ENCODE measurements at regions not wholly inside any gene's neighbourhood (a gene's known extent, or its start where the extent isn't known, plus 50 kb on each side); places are given as distances from the start of the nearest gene placed in this dataset.
"Not testable (repeated sequence)": the region's sequence is repeated elsewhere in the genome, so short reads cannot be mapped to it uniquely, and the experiment has no call there.

- intact Hi-C loops (cut with micrococcal nuclease), result no loop called here
- POLR2A ChIA-PET, result no interaction called here
- Mint-ChIP-seq H3K4me3 (no peak overlapping the region), H3K27ac (no peak overlapping the region), H3K4me1 (ENCODE audit: low read depth) (no peaks in the 10 kb centered on the region), H3K36me3 (ENCODE audit: low read depth) (no peaks in the 10 kb centered on the region), H3K9me3 (peaks cover 2% of the 10 kb centered on the region), H3K27me3 (no peaks in the 10 kb centered on the region)
- ATAC-seq, result no peak
- no peak for DNase-seq
- CTCF ChIA-PET, result no interaction called here
- TF ChIP-seq, protein P1, sequence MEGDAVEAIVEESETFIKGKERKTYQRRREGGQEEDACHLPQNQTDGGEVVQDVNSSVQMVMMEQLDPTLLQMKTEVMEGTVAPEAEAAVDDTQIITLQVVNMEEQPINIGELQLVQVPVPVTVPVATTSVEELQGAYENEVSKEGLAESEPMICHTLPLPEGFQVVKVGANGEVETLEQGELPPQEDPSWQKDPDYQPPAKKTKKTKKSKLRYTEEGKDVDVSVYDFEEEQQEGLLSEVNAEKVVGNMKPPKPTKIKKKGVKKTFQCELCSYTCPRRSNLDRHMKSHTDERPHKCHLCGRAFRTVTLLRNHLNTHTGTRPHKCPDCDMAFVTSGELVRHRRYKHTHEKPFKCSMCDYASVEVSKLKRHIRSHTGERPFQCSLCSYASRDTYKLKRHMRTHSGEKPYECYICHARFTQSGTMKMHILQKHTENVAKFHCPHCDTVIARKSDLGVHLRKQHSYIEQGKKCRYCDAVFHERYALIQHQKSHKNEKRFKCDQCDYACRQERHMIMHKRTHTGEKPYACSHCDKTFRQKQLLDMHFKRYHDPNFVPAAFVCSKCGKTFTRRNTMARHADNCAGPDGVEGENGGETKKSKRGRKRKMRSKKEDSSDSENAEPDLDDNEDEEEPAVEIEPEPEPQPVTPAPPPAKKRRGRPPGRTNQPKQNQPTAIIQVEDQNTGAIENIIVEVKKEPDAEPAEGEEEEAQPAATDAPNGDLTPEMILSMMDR (IDR thresholded peaks at IDR 0.05), result no peak
Measured at GRCh38 chr13:76292031-76292430, 594.2 kb downstream of the KCTD12 start.

DNA sequence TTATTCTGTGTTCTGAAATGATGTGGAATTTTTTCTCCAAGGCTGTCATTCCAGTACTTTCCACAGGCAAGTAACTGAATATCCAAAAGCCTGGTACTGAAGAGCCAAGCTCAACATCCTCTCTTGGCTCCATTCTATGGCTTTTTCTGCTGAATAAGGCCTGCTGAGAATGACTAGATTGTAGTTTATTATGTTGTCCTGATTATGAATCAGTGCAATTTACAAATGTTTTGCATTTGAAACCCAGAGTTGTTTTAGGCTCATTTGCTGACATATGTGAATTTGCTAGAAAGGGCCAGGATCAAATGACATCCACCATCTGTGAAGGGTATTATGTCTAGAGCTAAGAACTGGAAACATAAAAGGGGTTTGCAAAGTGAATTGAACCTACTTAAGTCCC is 596.6 kb downstream of the KCTD12 start:
- no peak overlapping the region for H3K4me3 Mint-ChIP-seq
- no peaks in the 10 kb centered on the region for H3K36me3 Mint-ChIP-seq (ENCODE audit: low read depth)
- no peaks in the 10 kb centered on the region for H3K4me1 Mint-ChIP-seq (ENCODE audit: low read depth)
- intact Hi-C loops (cut with micrococcal nuclease), result no loop called here
- ChIA-PET POLR2A (no interaction called here), CTCF (no interaction called here)
- no peaks in the 10 kb centered on the region for H3K27me3 Mint-ChIP-seq
- TF ChIP-seq, protein P1 (IDR thresholded peaks at IDR 0.05), result no peak
- no peak overlapping the region for H3K27ac Mint-ChIP-seq
- DNase-seq (no peak), ATAC-seq (no peak)
- peaks cover 2% of the 10 kb centered on the region for H3K9me3 Mint-ChIP-seq

- no peak for ATAC-seq
- no peaks in the 10 kb centered on the region for H3K4me1 Mint-ChIP-seq (ENCODE audit: low read depth)
- no peaks in the 10 kb centered on the region for H3K27me3 Mint-ChIP-seq
- H3K4me3 Mint-ChIP-seq, result no peak overlapping the region
- TF ChIP-seq, protein P1 (IDR thresholded peaks at IDR 0.05), result no peak
- POLR2A ChIA-PET, result no interaction called here
- no peaks in the 10 kb centered on the region for H3K9me3 Mint-ChIP-seq
- CTCF ChIA-PET, result no interaction called here
- H3K36me3 Mint-ChIP-seq (ENCODE audit: low read depth), result no peaks in the 10 kb centered on the region
- H3K27ac Mint-ChIP-seq, result no peak overlapping the region
- intact Hi-C loops (cut with micrococcal nuclease), result no loop called here
- no peak for DNase-seq
Measured at GRCh38 chr13:76286178-76286577, 600.0 kb downstream of the KCTD12 start.

DNA sequence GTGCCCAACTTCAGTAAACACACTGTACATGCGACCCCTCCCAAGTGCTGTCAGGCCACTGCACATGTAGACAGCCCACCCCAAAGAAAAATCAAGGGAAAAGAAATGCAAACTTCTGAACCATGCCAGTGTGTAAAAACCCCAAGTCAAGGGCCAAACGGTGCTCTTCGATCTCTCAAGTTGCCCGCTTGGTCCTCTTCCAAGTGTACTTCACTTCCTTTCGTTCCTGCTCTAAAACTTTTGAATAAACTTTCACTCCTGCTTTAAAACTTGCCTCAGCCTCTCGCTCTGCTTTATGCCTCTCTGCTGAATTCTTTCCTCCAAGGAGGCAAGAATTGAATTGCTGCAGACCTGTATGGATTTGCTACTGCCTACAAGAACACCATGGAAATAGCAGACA is 600.7 kb downstream of the KCTD12 start:
- H3K27ac Mint-ChIP-seq, result no peak overlapping the region
- no peaks in the 10 kb centered on the region for H3K9me3 Mint-ChIP-seq
- CTCF ChIA-PET, result no interaction called here
- intact Hi-C loops (cut with micrococcal nuclease), result no loop called here
- TF ChIP-seq, protein P1 (IDR thresholded peaks at IDR 0.05), result no peak
- POLR2A ChIA-PET, result no interaction called here
- H3K36me3 Mint-ChIP-seq (ENCODE audit: low read depth), result no peaks in the 10 kb centered on the region
- DNase-seq (no peak), ATAC-seq (no peak)
- H3K27me3 Mint-ChIP-seq, result no peaks in the 10 kb centered on the region
- H3K4me1 Mint-ChIP-seq (ENCODE audit: low read depth), result no peaks in the 10 kb centered on the region
- no peak overlapping the region for H3K4me3 Mint-ChIP-seq

DNA sequence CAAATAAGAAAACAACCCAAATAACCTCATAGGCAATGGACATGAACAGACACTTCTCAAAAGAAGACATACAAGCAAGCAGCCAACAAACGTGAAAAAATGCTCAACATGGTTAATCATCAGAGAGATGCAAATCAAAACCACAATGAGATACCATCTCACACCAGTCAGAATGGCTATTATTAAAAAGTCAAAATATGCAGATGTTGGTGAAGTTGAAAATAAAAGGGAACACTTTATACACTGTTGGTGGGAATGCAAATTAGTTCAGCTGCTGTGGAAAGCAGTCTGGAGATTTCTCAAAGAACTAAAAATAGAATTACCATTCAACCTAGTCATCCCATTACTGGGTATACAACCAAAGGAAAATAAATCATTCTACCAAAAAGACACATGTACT is 606.4 kb downstream of the KCTD12 start:
- CTCF ChIA-PET; POLR2A ChIA-PET; H3K9me3 Mint-ChIP-seq; H3K4me3 Mint-ChIP-seq; H3K27ac Mint-ChIP-seq; ATAC-seq; H3K36me3 Mint-ChIP-seq (ENCODE audit: low read depth); H3K27me3 Mint-ChIP-seq; H3K4me1 Mint-ChIP-seq (ENCODE audit: low read depth); DNase-seq; intact Hi-C loops (cut with micrococcal nuclease): not testable (repeated sequence)

DNA sequence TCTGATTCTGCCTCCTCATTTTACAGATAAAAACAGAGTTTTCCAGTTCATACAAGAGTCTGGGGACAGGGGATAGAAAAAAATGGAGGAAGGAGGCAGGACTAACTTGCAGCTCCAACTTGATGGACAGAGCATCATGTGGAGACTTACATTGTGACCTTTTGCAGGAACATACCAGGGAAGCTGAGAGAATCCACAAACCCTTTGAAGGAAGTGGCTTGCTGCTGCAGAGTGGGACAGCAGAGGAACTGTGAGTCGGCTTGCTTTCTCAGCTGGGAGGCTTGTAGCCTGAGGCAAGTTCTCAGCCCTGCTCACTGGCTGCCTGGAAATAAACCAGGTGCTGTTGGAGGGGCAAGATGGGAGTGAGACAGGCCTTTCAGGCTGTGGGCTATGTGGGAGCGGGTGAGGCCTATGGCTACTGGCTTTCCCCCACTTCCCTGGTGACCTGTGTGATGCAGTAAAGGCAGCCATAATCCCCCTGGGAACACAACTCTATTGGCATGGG is 614.4 kb downstream of the KCTD12 start:
- Mint-ChIP-seq H3K27me3 (no peaks in the 10 kb centered on the region), H3K9me3 (peaks cover 3% of the 10 kb centered on the region), H3K36me3 (ENCODE audit: low read depth) (no peaks in the 10 kb centered on the region), H3K4me3 (no peak overlapping the region), H3K4me1 (ENCODE audit: low read depth) (no peaks in the 10 kb centered on the region), H3K27ac (no peak overlapping the region)
- ATAC-seq (no peak), DNase-seq (no peak)
- intact Hi-C loops (cut with micrococcal nuclease), result no loop called here
- TF ChIP-seq, protein P1 (IDR thresholded peaks at IDR 0.05), result no peak
- POLR2A ChIA-PET, result no interaction called here
- CTCF ChIA-PET, result no interaction called here

DNA sequence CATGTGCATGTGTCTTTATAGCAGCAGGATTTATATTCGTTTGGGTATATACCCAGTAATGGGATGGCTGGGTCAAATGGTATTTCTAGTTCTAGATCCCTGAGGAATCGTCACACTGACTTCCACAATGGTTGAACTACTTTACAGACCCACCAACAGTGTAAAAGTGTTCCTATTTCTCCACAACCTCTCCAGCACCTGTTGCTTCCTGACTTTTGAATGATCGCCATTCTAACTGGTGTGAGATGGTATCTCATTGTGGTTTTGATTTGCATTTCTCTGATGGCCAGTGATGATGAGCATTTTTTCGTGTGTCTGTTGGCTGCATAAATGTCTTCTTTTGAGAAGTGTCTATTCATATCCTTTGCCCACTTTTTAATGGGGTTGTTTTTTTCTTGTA is 617.9 kb downstream of the KCTD12 start:
- DNase-seq; POLR2A ChIA-PET; H3K27me3 Mint-ChIP-seq; H3K4me3 Mint-ChIP-seq; ATAC-seq; CTCF ChIA-PET; H3K27ac Mint-ChIP-seq; H3K36me3 Mint-ChIP-seq (ENCODE audit: low read depth); H3K4me1 Mint-ChIP-seq (ENCODE audit: low read depth); intact Hi-C loops (cut with micrococcal nuclease); H3K9me3 Mint-ChIP-seq: not testable (repeated sequence)
